ENCODE measurements at regions not wholly inside any gene's neighbourhood (a gene's known extent, or its start where the extent isn't known, plus 50 kb on each side); places are given as distances from the start of the nearest gene placed in this dataset.

- DNase-seq (ENCODE audit: insufficient read length, low spot score) (no peak), FAIRE-seq (no peak)
- no peak for TF ChIP-seq CTCF (IDR thresholded peaks at IDR 0.05; ENCODE audit: insufficient read depth, missing control alignments)
These were observed 158.8 kb downstream of the NHLRC3 start for GRCh38 chr13:39196965-39197646.

DNA sequence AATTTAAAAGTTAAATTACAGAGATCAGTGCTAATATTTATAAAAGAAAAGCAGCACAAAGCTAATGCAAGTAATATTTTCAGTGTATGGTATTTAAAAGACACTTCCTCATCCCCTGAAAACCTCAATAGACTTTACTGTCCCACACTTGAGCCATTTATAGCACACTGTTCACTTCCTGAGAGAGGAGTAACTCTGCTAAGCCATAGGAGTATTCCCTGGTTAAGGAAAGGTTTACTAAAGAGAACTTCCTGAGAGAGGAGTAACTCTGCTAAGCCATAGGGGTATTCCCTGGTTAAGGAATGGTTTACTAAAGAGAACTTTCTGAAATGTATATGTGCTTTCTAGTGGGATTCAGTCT lies 159.4 kb downstream of the NHLRC3 start:
- no peak for TF ChIP-seq CTCF (IDR thresholded peaks at IDR 0.05; ENCODE audit: insufficient read depth, missing control alignments)

DNA sequence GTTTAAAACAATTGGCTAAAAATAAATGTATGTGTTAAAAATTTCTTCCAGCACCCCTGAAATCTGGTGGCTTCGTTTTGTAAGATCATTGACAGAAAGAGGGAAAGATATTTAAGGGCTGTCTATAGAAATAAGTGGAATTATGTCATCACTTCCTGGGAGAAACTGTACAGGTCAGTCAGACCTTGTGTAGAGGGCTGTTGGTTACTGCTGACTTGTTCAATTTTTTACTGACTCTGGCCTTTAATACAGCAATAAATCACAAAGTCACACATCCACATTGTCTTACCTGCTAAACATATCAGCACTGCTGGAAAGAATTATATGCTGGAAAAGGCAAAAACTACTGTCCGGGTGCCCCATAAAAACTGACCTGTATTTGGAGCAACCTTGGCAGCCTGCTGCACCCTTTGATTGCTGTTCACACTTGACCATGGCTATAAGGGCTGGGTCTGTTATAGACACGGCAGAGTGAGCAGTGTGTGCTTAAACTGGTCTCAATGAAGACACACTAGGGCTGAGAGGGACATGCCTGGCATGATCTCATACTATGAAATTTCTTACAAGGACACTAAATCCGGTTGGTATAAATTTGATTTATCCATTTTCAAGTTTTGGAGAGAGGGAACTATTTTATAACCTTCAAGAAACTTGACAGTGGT lies 162.1 kb downstream of the NHLRC3 start:
- FAIRE-seq (no peak), DNase-seq (ENCODE audit: insufficient read length, low spot score) (no peak)
- no peak for TF ChIP-seq CTCF (IDR thresholded peaks at IDR 0.05; ENCODE audit: insufficient read depth, missing control alignments)

More for the DNA sequence above, 159.4 kb downstream of the NHLRC3 start:
- DNase-seq (ENCODE audit: insufficient read length, low spot score) (no peak), FAIRE-seq (no peak)

GRCh38 chr13:39201180-39201579 lies 162.9 kb downstream of the NHLRC3 start:
- TF ChIP-seq CTCF (IDR thresholded peaks at IDR 0.05; ENCODE audit: insufficient read depth, missing control alignments) = no peak
- FAIRE-seq (no peak), DNase-seq (ENCODE audit: insufficient read length, low spot score) (no peak)

- no peak for TF ChIP-seq CTCF (IDR thresholded peaks at IDR 0.05; ENCODE audit: insufficient read depth, missing control alignments)
- DNase-seq (ENCODE audit: insufficient read length, low spot score) (no peak), FAIRE-seq (no peak)
These were observed 164.5 kb downstream of the NHLRC3 start for GRCh38 chr13:39202746-39203145.

- DNase-seq (ENCODE audit: insufficient read length, low spot score) (no peak), FAIRE-seq (no peak)
- no peak for TF ChIP-seq CTCF (IDR thresholded peaks at IDR 0.05; ENCODE audit: insufficient read depth, missing control alignments)
These were observed 170.4 kb downstream of the NHLRC3 start for GRCh38 chr13:39208636-39209035.

Measured in D721Med (cell line).